ENCODE measurements at regions not wholly inside any gene's neighbourhood (a gene's known extent, or its start where the extent isn't known, plus 50 kb on each side); places are given as distances from the start of the nearest gene placed in this dataset.
A peak's percentile ranks its signal among the peaks of the same experiment; 100 is the strongest.

DNA sequence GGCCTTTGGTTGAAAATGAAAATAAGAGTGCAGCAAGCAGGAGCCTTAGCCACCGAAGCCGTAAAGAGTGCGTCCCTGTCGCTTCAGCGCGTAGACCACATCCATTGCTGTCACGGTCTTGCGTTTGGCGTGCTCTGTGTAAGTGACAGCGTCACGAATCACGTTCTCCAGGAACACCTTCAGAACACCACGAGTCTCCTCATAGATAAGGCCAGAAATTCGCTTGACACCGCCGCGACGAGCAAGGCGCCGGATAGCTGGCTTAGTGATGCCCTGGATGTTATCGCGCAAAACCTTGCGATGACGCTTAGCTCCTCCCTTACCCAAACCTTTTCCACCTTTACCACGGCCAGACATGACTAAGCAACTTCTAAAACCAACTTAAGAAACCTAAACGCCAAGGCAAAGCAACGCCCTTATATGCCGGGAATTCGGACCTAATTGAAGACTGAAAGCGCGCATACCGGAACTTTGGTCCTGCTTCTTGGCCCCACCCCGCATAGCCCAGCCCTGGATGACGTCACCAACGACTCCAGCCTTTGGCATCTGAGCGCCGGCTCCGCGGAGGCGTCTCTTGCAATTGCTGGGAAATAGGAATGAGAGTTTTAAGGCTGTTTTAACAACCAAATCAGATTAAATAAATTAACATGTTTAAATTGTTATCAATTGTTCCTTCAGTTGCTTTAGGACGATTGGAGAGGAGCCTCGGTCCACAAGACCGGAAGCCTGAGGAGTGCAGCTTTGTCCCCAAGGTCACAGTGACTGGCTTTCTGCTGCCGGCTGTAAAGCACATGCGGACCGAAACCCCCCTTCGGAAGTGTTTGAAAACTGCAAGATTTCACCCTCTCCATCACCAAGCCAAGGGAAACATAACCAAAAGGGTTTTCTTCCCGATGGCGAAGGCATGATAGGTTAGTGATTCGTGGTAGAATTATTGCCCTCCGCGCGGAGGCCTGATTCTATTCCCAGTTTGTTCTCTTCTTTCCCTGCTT, 79.6 kb upstream of the BTN3A2 start:
- peak; percentile 100 for DNase-seq (ENCODE audit: low spot score)

DNA sequence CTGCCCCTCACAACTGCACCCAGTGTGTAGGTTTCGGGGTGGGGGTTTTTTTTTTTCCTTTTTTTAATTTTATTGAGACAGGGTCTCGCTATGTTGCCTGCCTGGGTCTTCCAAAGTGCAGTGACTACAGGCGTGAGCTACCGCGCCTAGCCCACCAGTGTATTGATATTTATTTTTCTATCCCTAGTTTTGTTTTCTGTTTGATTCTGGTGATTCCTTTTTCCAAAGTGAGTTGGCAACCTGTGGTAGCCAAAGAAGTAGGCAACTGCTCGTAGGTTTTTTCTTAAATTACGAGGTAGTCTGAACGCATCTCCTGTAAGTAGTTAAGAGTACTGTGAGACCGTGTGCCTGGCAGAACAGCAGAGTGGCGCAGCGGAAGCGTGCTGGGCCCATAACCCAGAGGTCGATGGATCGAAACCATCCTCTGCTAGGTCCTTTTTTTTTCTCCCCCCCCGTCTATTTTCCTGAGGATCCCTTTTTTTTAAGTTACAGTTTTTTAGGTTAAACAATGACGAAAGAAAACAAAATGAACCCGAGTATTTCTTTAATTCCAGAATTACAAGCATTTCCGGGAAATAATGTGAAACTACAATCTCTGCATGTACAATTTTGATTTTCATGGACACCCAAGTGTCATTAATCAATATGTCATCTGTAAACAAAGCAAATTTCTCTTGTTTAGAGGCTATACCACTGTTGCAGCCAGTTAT, 78.7 kb upstream of the BTN3A2 start:
- peak; percentile 83 for DNase-seq (ENCODE audit: low spot score)

DNA sequence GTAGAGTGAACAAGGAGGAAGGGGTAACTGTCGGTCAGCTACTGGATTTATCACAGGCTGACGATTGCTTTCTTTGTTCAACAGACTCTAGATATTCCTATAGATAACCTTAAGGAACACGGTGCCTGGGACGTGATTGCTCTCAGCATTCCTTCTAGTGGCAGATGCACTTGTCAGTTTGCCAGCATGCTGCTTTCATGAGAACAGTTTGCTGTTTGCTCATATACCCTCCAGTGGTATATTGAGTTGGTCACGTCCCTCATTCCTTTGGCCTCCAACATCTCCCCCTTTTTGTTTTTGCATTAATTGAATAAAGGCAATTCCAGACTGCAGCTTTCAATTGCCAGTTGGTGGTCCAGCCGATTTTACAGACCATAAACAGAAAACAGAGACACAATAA, 76.8 kb upstream of the BTN3A2 start:
- no peak for DNase-seq (ENCODE audit: low spot score)

DNA sequence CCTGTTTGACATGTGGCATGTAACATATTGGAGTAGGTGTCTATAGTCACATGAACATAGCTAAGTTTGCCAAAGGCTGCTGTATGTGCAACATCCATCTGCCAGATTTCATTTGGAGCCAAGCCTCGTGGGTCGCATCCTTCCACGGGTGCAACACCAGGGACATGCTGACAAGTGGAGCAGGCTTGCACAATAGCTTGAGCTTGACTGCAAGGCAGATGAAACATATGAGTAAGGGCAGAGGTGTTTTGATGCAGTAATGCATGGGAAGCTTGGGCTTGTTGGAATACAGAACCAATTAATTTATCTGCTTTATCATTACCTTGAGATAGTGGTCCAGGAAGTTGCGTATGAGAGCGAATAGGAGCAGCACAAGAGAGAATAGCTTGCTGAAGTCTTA, 74.1 kb upstream of the BTN3A2 start:
- DNase-seq (ENCODE audit: low spot score), result no peak

GRCh38 chr6:26292709-26293108, 72.3 kb upstream of the BTN3A2 start:
- no peak for DNase-seq (ENCODE audit: low spot score)

GRCh38 chr6:26294302-26294701, 70.7 kb upstream of the BTN3A2 start:
- DNase-seq (ENCODE audit: low spot score), result no peak

GRCh38 chr6:26295691-26296555, 69.1 kb upstream of the BTN3A2 start:
- DNase-seq (ENCODE audit: low spot score), result peak; percentile 86

- DNase-seq (ENCODE audit: low spot score), result no peak
Measured at GRCh38 chr6:26296556-26296856, 68.5 kb upstream of the BTN3A2 start.

DNA sequence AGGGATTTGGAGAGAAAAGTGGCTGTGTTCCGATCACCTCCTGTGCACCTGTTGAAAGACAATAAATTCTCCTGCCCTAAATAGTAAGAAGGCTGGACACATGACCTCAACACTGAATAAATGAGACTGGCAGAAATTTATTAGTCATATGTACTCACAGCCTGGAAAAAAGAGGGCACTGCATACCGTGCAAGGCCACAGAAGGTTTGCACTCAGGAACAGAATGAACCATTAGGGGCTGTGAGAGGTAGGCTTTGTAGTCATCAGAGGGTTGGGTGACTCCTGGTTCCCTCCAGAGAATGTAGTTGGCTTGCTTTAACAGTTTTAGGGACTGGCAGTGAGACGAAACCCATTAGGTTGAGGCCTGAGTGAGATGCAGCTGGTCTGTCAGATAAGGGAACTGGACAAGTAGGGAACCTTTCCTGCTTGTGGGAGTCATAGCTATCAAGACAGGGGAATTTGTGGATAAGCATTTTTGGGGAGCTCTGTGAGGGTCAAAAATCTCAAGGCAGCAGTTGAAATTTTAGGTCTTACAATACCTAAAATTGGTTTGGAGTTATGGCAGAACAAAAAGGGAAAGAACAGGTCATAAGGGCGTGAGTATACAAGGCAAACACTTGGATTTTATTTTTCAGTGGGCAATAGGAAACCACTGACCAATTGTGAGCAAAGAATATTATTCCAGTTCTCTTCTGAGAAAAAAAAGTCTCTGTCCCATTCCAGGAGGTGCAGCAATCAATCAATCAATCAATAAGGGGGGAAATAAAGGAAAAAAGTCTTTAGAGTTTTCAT, 67.9 kb upstream of the BTN3A2 start:
- peak; percentile 49 for DNase-seq (ENCODE audit: low spot score)

DNA sequence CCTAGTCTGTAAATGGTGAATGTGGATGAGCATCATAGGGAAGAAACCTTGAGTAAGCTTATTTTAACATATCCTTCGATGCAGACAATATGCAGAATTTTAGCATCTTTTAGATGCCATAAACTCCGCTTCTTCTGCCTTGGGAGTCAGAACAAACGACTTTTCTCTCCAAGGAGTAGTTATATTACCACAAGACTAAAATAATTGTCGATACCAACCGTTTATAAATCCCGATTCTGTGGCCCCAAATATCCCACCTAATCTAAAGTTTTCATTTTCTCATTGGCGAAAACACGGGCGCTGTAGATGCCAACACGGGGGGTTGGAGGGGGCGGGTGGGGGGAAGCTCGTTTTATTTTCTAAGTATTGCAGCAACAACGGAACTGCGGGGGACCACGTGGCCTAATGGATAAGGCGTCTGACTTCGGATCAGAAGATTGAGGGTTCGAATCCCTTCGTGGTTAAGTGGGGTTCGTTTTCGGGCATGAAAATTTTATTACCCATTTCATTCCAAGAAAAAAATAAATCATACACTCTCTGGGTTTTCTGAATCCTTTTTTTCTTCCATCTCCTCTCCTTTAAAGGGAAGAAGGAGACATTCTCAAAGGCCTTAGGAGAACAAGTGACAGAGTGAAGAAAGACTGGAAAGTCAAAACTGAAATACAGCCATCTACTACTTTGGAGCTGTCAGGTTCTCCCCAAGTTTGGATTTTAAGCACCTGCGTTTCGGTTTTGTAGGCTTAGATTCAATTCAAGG, 65.5 kb upstream of the BTN3A2 start:
- DNase-seq (ENCODE audit: low spot score), result no peak

- DNase-seq (ENCODE audit: low spot score), result no peak
Measured at GRCh38 chr6:26300043-26300331, 65.0 kb upstream of the BTN3A2 start.

GRCh38 chr6:26300359-26300758, 64.6 kb upstream of the BTN3A2 start:
- DNase-seq (ENCODE audit: low spot score), result no peak

DNA sequence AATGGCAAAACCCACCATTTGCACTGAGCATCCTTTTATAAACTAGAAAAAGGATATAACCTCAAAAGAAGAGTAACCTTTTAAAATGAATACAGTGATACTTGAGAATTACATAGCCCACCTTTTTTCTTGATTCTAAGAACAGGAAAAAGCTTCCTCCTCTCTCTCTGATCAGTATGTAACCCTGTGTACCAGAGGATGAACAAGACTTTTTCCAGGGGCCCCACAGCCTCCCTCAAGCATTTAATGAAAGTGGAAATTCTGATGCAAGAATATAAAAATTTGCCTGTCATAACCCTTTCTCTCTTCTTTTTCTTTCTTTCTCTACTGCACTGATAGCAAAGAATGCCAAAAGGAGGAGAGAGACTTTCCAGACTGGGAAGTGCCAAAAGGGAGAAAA, 64.2 kb upstream of the BTN3A2 start:
- DNase-seq (ENCODE audit: low spot score), result no peak

- DNase-seq (ENCODE audit: low spot score), result no peak
Measured at GRCh38 chr6:26301638-26302037, 63.4 kb upstream of the BTN3A2 start.

- no peak for DNase-seq (ENCODE audit: low spot score)
Measured at GRCh38 chr6:26302941-26303559, 61.9 kb upstream of the BTN3A2 start.

- no peak for DNase-seq (ENCODE audit: low spot score)
Measured at GRCh38 chr6:26304213-26304796, 60.7 kb upstream of the BTN3A2 start.

- peak; percentile 90 for DNase-seq (ENCODE audit: low spot score)
Measured at GRCh38 chr6:26304797-26305640, 60.0 kb upstream of the BTN3A2 start.

- no peak for DNase-seq (ENCODE audit: low spot score)
Measured at GRCh38 chr6:26305641-26305969, 59.4 kb upstream of the BTN3A2 start.

DNA sequence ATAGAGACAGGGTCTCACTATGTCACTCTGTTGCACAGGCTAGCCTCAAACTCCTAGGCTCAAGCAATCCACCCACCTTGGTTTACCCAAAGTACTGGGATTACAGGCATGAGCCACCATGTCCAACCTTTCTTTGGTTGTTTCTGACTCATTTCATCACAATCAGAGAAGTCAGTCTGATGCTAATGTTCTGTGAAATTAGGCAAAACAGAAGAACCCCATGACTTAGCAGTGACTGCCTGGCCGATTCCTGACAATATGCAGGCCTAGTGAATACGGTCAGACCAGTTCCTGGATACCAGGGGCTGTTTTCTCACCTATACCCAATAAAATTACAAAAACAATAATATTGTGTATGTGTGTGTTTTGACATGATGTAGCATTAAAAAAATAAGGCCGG, 58.8 kb upstream of the BTN3A2 start:
- DNase-seq (ENCODE audit: low spot score), result no peak

Measured in HT-29 (cell line).